CD4-positive, alpha-beta T cell treated with Interleukin-4 for 4 hours (primary cell): ENCODE measurements at regions not wholly inside any gene's neighbourhood (a gene's known extent, or its start where the extent isn't known, plus 50 kb on each side); places are given as distances from the start of the nearest gene placed in this dataset.

ENCODE experiments used
- DNase-seq: peaks from one replicate; pipeline ENCODE4 v3.0.0-alpha.2; 2020

GRCh38 chr11:13105237-13105844, 96.2 kb downstream of the RASSF10 start:
- no peak for DNase-seq

DNA sequence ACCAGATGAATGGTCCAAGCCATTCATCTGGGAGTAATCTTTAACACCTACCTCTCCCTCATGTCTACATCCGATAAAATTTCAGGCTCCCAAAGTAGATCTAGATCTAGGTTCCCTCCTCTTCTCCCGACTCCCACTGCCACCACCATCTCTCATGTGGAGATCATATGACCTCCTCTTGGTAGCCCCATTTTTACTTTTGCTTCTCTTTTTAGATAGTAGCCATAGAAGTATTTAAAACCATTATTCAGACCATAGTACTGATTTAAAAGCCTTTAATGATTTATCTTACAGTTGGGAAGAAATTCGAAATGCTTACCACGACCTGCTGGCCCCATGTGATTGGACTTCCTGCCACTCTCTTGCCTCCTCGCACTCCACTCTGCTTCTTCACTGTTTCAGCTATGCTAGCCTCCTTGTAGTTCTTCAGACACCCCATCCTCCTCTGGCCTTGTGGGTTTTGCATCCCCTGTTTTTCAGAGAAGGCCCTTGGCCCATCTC, 98.5 kb downstream of the RASSF10 start:
- DNase-seq: no peak

DNA sequence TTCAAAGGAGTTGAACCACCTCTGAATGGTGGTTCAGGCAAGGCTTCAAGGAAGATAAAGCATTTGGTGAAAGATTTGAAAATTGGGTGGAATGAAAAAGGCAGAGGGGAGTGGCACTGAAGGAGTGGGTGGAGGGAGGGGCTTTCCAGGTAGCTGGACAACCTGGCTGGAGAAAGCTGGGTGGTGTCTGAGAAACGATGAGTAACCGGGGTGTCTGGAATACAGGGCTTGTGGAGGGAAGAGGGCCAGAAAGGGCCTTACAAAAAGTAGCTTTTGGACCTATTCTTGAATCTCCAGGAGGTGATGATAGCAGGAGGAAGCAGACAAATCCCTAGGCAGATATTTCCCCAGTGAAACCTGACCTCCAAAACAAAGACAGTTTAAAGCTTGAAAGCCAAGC, 99.3 kb downstream of the RASSF10 start:
- no peak for DNase-seq

DNA sequence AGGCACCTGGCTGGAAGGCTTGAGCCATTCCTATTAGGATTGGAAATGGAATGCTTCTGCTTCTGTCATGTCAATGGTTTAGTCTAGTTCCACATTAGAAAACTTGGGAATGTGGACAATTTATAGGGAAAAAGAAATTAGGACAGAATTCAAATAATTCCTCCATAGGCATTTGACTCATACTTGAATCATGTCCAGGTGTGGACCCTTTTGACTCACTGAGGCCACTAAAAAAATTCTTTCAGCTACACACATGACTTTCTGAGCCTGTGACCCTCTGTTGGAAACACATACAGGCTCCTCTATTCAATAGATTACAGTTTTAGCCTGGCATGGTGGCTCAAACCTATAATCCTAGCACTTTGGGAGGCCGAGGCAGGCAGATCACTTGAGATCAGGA, 100.5 kb downstream of the RASSF10 start:
- no peak for DNase-seq

DNA sequence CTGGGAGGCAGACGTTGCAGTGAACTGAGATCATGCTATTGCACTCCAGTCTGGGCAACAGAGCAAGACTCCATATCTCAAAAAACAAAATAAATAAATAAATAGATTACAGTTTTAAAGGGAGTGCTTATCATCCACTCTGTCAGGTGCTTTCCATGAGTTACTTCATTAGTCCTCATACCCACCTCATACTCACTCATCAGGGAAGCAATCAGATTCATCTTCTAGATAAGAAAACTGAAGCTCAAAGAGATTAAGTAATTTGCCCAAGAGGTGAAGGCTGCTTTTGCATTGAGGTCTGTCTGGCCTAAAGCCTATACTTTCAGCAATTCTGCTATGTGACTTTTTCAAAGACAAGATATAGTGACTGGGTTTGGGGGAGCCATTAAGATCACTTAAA, 101.0 kb downstream of the RASSF10 start:
- DNase-seq: no peak

DNA sequence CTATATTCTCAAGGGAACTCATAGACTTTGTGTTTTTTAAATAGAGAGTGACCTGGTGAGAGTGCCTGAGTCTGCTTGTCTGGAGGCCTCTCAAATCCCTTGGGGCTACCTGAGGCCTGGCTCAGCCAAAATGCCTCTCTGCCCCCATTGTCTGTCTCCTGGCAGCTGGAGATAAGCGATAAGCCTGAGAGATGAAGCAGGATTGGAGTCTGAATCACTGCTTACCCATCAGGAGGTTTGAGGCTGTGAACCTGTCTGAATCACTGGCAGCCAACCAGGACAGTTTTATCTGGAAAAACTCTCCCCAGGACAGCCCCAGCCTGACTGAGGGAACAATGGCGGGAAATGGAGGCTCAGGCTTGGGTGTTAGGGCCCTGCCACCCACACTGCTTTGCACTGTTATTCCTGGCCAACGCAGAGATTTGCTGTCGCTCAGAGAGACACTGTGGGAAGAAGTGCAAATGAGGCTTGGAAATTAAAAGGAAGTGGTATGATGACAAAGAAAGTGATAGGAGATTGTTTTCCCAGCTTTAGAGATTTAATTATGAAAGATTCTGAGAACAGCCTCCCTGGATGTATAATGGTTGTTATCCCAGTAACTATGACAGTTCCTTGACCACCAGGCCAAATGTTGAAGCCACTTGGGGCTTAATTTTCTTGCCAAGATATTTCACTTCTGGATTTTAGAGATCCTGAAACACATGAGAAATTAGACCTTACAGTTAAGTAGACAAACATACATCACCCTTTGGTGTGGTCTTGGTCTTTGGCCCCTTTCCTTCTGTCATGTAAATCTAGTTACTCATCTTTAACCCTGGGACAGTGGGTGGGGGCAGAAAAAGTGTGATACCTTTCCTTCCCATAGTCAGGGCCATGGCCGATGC, 102.1 kb downstream of the RASSF10 start:
- no peak for DNase-seq

GRCh38 chr11:13111813-13112130, 102.7 kb downstream of the RASSF10 start:
- DNase-seq: no peak

- DNase-seq: no peak
Measured at GRCh38 chr11:13114566-13115379, 105.7 kb downstream of the RASSF10 start.

- DNase-seq: no peak
Measured at GRCh38 chr11:13115380-13115675, 106.2 kb downstream of the RASSF10 start.

GRCh38 chr11:13116491-13116890, 107.4 kb downstream of the RASSF10 start:
- no peak for DNase-seq

- no peak for DNase-seq
Measured at GRCh38 chr11:13117344-13117743, 108.2 kb downstream of the RASSF10 start.

- no peak for DNase-seq
Measured at GRCh38 chr11:13118194-13118593, 109.1 kb downstream of the RASSF10 start.

GRCh38 chr11:13118650-13119049, 109.5 kb downstream of the RASSF10 start:
- no peak for DNase-seq

GRCh38 chr11:13119361-13119760, 110.2 kb downstream of the RASSF10 start:
- DNase-seq: no peak

- no peak for DNase-seq
Measured at GRCh38 chr11:13119941-13120520, 110.9 kb downstream of the RASSF10 start.

DNA sequence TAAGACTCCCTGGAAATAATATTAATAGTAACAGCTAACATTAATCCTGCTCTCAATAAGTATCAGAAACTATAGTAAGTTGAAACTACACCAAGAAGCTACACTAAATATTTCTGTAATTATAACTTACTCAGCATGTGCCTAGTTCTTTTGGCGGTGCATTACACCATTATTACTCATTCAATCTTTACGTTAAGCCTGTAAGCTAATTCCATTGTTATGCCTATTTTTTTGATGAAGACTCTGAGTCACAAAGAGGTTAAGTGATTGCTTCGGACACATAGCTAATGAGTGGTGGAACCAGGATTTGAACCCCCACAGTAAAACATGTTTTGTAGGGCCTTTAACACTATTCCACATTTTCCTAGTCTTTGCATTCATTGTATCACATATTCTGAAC, 111.6 kb downstream of the RASSF10 start:
- DNase-seq: no peak

DNA sequence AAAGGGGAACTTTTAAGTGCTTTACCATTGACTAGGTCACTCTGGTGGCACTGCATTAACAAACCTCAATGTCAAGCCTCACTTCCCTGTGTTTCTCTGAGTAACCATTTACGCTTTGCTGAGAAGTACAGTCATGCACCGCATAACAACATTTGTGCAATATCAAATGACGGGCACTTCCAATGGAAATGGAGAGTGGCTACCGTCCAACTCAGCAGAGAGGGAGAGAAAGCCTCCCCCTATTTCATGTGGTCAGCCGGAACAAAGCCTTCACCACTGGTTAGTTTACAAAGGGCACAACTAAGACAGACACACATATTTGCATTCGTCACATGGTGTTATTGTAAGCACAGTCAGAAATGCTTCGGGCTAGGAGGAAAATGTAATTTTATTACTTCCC, 117.3 kb downstream of the RASSF10 start:
- no peak for DNase-seq

- no peak for DNase-seq
Measured at GRCh38 chr11:13127161-13127560, 118.0 kb downstream of the RASSF10 start.

DNA sequence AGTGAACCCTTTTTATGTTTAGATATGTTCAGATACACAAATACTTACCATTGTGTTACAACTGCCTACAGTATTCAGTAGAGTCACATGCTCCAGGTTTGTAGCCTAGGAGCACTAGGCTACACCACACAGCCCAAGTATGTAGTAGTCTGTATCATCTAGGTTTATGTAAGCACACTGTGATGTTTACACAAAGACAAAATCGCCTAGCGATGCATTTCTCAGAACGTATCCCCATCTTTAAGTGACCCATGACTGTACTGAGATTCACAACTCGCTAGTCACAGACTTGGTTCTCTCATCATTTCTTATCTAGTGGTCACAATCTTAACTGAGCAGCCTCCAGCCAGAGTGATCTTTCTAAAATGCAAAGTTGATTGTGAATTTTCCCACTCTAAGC, 119.2 kb downstream of the RASSF10 start:
- DNase-seq: no peak

GRCh38 chr11:13134066-13134465, 125.0 kb downstream of the RASSF10 start:
- DNase-seq: no peak

DNA sequence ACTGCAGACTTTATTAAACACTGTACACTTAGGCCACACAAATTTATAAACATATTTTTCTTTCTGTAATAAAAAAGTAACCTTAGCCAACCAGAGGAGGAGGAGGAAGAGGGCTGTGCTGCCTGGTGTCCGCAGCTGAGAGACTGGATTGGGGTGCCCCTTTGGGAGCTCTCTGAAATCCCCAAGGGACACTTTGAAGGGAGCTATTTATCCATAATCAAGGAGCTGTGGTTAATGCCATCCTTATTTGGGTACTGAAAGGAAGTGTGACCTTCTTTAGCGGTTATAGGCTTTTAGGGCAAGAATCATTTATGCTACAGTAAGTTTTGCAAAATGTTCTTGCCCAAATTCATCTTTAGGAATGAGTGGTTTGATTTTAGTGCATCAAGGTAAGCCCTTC, 125.8 kb downstream of the RASSF10 start:
- no peak for DNase-seq

- no peak for DNase-seq
Measured at GRCh38 chr11:13135385-13136271, 126.5 kb downstream of the RASSF10 start.

DNA sequence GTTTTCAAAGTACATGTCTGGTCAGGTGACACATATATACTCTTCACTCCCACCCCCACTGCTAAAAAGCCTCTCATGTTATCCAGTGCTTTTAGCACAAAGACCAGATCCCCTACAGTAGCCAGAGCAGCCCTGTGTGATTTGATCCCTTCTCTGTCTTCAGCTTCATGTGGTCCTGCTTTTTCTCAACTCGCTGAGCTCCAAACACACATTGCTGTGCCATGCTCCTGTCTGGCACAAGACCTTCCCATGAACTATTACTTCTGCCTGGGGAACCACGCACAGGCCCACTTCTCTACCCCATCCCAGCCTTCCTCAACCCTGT, 127.1 kb downstream of the RASSF10 start:
- DNase-seq: no peak
